Mucosa of descending colon (tissue), 3 donors: ENCODE measurements at regions not wholly inside any gene's neighbourhood (a gene's known extent, or its start where the extent isn't known, plus 50 kb on each side); places are given as distances from the start of the nearest gene placed in this dataset.

Source experiments
- ATAC-seq: fragments of 200-7000 bp; cut with Tn5 transposase; one replicate; pipeline ENCODE4 v1.9.1; 2020; ENCODE audit warnings: mild to moderate bottlenecking, moderate library complexity
- DNase-seq, 3 donors: peaks; one replicate each; pipeline ENCODE4 v3.0.0-alpha.2; 2020
- H3K36me3 ChIP-seq: fragments of 200-600 bp; one replicate; pipeline ENCODE4 v1.8.0; 2021; ENCODE audit warnings: low read depth, mild to moderate bottlenecking
- H3K4me1 ChIP-seq: fragments of 200-600 bp; one replicate; pipeline ENCODE4 v1.8.0; 2021; ENCODE audit warnings: low read depth, mild to moderate bottlenecking
- H3K4me3 ChIP-seq: fragments of 200-600 bp; one replicate; pipeline ENCODE4 v1.8.0; 2021; ENCODE audit warnings: mild to moderate bottlenecking
- H3K9me3 ChIP-seq: fragments of 200-600 bp; one replicate; pipeline ENCODE4 v1.8.0; 2021; ENCODE audit warnings: mild to moderate bottlenecking
- intact Hi-C, 2 donors: fragments of 100-400 bp; cut with DNase I in 1 of 2; cut with micrococcal nuclease in 1 of 2; formaldehyde crosslinking; loops; one replicate each; pipeline versions ENCODE4 v1.11.0 to v1.11.1; 2022; cut with DNase I, micrococcal nuclease
- TF ChIP-seq, protein P1 (sequence below): fragments of 200-600 bp; IDR thresholded peaks from one replicate; pipeline ENCODE4 v1.8.0; 2022; ENCODE audit warnings: antibody characterized with exemption, mild to moderate bottlenecking
- donor health status: DM: no; HTN: no; CAD: no; lungs with moderate emphysema.
- donor health status: DM: no; HTN: no; CAD: no.
- donor health status: DM: no; HTN: yes; CAD: no.

- H3K9me3 ChIP-seq, result peaks cover 23% of the 10 kb centered on the region
- no peaks in the 10 kb centered on the region for H3K4me1 ChIP-seq
- ATAC-seq (no peak), DNase-seq (no peak)
- H3K4me3 ChIP-seq, result no peak overlapping the region
- TF ChIP-seq, protein P1, sequence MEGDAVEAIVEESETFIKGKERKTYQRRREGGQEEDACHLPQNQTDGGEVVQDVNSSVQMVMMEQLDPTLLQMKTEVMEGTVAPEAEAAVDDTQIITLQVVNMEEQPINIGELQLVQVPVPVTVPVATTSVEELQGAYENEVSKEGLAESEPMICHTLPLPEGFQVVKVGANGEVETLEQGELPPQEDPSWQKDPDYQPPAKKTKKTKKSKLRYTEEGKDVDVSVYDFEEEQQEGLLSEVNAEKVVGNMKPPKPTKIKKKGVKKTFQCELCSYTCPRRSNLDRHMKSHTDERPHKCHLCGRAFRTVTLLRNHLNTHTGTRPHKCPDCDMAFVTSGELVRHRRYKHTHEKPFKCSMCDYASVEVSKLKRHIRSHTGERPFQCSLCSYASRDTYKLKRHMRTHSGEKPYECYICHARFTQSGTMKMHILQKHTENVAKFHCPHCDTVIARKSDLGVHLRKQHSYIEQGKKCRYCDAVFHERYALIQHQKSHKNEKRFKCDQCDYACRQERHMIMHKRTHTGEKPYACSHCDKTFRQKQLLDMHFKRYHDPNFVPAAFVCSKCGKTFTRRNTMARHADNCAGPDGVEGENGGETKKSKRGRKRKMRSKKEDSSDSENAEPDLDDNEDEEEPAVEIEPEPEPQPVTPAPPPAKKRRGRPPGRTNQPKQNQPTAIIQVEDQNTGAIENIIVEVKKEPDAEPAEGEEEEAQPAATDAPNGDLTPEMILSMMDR, result no peak
- intact Hi-C loops, result no loop called here
- H3K36me3 ChIP-seq, result no peaks in the 10 kb centered on the region
Measured at GRCh38 chr6:163844357-163844756, 429.8 kb downstream of the QKI start.

DNA sequence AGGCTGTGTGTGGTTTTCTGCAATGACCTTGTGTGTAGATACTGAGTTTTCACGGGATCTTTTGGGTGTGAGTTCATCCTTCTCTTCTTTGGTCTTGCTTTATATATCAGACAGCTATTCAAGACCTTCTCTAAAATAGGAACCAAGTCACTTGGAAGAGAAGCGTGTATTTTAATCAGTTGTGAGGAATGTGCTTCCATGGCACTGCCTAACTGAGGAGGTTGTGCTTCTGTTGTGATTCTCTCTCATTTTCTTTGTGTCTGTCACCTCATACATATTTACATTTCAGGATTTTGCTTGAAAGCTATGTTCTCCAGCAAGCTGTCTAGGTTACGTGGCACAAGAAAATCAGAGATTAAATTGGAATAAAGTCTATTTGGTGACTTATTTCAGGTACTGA, 428.7 kb downstream of the QKI start:
- TF ChIP-seq, protein P1, result no peak
- Histone ChIP-seq H3K4me3 (no peak overlapping the region), H3K9me3 (peaks cover 19% of the 10 kb centered on the region), H3K36me3 (no peaks in the 10 kb centered on the region), H3K4me1 (no peaks in the 10 kb centered on the region)
- DNase-seq, result no peak
- no peak for ATAC-seq
- intact Hi-C loops, result no loop called here

DNA sequence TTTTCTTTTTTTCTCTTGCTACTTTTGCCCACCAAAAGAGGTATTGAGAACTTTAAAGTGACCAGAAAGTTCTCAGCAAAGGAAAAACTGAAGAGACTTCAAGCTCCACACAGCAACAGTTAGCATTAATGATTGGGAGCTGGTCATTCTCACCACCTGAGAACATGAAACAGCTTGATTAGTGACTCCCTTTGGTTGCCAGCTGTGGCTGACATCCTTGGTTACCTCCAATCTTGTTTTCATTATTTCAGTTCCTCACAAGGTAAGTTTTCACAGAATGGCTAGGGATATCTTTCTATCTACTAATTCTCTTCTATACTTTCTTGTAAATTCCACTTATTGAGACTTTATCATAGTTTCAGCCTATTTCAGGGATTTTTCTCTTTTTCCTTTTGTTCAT, 427.9 kb downstream of the QKI start:
- ATAC-seq (no peak), DNase-seq (no peak)
- intact Hi-C loops, result no loop called here
- no peaks in the 10 kb centered on the region for H3K36me3 ChIP-seq
- peaks cover 19% of the 10 kb centered on the region for H3K9me3 ChIP-seq
- TF ChIP-seq, protein P1, result no peak
- H3K4me1 ChIP-seq, result no peaks in the 10 kb centered on the region
- no peak overlapping the region for H3K4me3 ChIP-seq

DNA sequence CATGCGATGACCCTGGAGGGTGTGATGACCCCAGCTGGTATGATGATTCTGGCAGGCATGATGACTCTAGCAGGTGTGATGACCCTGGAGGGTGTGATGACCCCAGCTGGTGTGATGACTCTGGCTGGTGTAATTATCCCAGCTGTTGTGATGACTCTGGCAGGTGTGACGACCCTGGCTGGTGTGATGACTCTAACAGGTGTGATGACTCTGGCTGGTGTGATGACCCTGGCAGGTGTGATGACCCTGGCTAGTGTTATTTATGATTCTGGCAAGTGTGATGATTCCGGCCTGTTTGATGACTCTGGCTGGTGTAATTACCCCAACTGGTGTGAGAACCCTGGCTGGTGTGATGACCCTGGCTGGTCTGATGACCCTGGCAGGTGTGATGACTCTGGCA, 427.2 kb downstream of the QKI start:
- TF ChIP-seq, protein P1, result no peak
- Histone ChIP-seq H3K9me3 (peaks cover 19% of the 10 kb centered on the region), H3K4me3 (no peak overlapping the region), H3K36me3 (no peaks in the 10 kb centered on the region), H3K4me1 (no peaks in the 10 kb centered on the region)
- ATAC-seq (no peak), DNase-seq (no peak)
- intact Hi-C loops, result no loop called here

GRCh38 chr6:163841326-163841725, 426.8 kb downstream of the QKI start:
- Histone ChIP-seq H3K9me3 (peaks cover 19% of the 10 kb centered on the region), H3K4me3 (no peak overlapping the region), H3K4me1 (no peaks in the 10 kb centered on the region), H3K36me3 (no peaks in the 10 kb centered on the region)
- intact Hi-C loops, result no loop called here
- no peak for DNase-seq
- TF ChIP-seq, protein P1, result no peak
- no peak for ATAC-seq

DNA sequence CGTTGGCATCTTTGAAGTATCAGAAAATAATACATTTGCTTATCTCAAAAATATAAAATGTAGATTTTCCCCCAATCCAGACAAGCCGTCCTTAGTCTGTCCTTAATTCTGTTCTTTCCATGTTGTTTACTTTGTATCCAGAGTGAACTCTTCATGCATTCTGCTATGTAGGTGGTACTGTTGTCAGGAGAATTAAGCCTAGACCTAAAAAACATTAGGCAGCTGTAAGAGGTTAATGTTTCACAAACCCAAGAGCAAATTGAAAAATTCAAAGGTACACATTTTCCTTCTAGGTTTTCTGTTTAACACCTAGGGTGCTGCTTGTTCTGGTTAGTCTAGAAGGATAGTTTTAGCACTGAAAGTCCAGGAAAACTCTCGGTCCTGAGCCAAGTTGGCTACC, 426.4 kb downstream of the QKI start:
- Histone ChIP-seq H3K4me3 (no peak overlapping the region), H3K36me3 (no peaks in the 10 kb centered on the region), H3K4me1 (no peaks in the 10 kb centered on the region), H3K9me3 (peaks cover 19% of the 10 kb centered on the region)
- DNase-seq (no peak), ATAC-seq (no peak)
- intact Hi-C loops, result no loop called here
- TF ChIP-seq, protein P1, result no peak
